GM21360 (cell line): ENCODE measurements at regions not wholly inside any gene's neighbourhood (a gene's known extent, or its start where the extent isn't known, plus 50 kb on each side); places are given as distances from the start of the nearest gene placed in this dataset.
A peak's percentile ranks its signal among the peaks of the same experiment; 100 is the strongest.
"Not testable (repeated sequence)": the region's sequence is repeated elsewhere in the genome, so short reads cannot be mapped to it uniquely, and the experiment has no call there.

Experiments
- ATAC-seq: cut with Tn5 transposase; IDR thresholded peaks from one replicate; pipeline ENCODE4 v1.9.1; 2021; ENCODE audit warnings: mild to moderate bottlenecking, moderate library complexity; ENCODE audit not compliant: unreplicated experiment

GRCh38 chr11:79515781-79516180, 75.0 kb upstream of the TENM4 start:
- no peak for ATAC-seq

- ATAC-seq, result no peak
Measured at GRCh38 chr11:79514695-79515094, 73.9 kb upstream of the TENM4 start.

GRCh38 chr11:79514290-79514689, 73.5 kb upstream of the TENM4 start:
- ATAC-seq, result no peak

DNA sequence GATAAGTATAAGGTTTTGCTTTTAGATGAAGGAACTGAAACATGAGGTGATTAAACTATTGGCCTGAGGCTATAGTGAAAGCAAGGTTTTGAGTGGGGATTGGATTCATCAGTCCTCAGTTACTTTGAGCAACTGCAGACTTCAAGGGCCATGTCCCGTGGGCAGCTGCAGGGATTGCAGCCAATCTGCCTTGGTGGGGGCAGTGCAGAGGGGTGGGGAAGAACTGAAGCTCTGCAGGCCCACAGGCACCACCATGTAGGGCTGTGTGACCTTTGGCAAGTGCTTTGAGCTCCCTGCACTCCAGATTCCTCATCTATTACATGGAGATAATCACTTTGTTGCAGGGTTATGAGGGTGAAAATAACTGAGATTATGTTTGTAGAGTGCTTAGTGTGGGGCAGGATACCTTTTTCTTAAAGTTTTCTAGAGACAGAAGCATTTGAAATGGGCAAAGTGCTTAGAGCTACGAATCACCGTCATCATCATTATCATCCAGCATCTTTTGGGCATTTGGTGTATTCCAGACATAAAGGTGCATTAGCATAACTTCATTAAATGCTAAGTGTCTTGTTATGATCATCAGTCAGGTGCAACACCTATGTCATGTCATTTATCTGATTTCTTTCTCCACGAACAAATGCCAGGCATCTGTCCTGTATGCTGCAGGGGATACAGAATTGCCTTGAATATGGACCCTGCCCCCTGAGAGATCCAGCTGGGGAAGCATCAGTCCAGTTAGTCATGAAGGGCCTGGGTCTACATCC, 72.1 kb upstream of the TENM4 start:
- ATAC-seq, result no peak

DNA sequence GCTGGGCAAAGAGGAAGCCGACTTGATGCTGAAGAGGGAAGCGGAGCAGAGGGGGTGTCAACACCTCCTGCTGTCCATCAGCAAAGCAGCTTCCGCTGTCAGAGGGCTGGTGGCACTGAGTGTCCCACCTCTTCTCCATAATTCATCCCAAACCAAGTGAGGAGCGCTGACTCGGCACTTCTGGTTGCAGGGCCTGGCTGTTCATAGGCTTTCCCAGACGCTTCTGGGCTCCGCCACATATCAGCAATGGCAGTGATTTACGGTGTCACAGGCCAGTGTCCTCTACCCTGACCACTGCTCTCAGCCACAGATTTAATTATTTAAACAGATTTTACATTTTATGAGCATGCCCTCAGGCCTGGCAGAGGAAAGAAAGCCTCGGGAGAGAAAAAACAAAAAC, 70.1 kb upstream of the TENM4 start:
- no peak for ATAC-seq

GRCh38 chr11:79508461-79508860, 67.6 kb upstream of the TENM4 start:
- no peak for ATAC-seq

DNA sequence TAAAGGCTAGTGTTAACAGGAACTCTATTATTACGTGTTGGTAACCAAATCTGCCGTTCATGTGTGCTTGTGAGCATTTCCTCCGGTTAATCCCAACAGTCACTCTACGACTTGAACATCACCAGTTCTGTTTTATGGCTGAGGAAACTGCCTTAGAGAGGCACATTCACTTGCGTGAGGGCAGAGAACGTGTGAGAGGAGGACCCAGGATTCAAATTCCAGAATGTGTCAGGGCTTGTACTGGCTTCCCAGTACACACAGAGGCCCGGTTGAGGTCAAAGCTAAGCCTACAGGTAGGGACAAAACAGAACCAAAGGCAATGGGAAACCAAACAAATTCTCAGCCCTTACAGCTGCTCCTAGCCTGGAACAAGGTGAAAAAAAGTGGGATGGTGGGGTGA, 66.9 kb upstream of the TENM4 start:
- no peak for ATAC-seq

GRCh38 chr11:79506734-79507344, 66.0 kb upstream of the TENM4 start:
- ATAC-seq, result no peak

DNA sequence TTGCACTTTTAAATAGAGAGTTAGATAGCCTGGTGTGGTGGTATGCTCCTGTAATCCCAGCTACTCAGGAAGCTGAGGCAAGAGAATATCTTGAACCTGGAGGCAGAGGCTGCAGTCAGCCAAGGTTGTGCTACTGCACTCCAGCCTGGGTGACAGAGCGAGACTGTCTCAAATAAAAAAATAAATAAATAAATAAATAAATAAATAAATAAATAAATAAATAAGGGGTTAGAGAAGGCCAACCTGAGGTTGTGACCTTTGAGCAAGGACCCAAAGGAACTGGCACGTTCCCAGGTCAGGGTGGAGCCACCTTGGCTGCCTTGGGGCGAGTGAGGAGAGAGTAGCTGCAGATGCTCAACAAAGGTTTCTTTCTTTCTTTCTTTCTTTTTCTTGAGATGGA, 65.3 kb upstream of the TENM4 start:
- ATAC-seq, result no peak

DNA sequence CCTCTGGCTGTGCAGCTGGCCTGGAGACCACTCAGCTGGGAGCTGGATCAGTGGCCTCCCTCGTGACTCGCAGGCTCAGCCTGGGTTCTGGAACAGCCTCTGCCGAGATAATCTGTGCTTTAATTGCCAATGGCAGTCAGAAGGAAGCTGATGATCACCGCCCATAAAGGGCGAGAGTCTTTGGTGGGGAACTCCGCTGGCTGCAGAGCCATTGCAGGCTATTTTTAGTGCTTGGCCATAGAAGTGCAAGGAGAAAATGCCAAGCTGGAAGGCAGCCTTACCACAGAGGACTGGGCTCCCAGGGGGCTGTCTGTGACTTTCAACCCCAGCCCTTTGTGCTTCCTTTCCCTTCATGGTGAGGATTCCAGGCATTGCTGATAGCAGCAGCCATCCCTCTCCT, 62.2 kb upstream of the TENM4 start:
- ATAC-seq, result no peak

- no peak for ATAC-seq
Measured at GRCh38 chr11:79501707-79502106, 60.9 kb upstream of the TENM4 start.

DNA sequence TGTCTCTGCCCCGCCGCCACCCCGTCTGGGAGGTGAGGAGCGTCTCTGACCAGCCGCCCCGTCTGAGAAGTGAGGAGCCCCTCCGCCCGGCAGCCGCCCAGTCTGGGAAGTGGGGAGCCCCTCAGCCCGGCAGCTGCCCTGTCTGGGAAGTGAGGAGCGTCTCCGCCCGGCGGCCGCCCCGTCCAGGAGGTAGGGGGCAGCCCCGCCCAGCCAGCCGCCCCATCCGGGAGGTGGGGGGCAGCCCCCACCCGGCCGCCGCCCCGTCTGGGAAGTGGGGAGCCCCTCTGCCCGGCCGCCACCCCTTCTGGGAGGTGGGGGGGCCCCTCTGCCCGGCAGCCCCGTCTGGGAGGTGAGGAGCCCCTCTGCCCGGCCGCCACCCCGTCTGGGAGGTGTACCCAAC, 59.1 kb upstream of the TENM4 start:
- ATAC-seq, result not testable (repeated sequence)

- no peak for ATAC-seq
Measured at GRCh38 chr11:79498667-79499066, 57.8 kb upstream of the TENM4 start.

DNA sequence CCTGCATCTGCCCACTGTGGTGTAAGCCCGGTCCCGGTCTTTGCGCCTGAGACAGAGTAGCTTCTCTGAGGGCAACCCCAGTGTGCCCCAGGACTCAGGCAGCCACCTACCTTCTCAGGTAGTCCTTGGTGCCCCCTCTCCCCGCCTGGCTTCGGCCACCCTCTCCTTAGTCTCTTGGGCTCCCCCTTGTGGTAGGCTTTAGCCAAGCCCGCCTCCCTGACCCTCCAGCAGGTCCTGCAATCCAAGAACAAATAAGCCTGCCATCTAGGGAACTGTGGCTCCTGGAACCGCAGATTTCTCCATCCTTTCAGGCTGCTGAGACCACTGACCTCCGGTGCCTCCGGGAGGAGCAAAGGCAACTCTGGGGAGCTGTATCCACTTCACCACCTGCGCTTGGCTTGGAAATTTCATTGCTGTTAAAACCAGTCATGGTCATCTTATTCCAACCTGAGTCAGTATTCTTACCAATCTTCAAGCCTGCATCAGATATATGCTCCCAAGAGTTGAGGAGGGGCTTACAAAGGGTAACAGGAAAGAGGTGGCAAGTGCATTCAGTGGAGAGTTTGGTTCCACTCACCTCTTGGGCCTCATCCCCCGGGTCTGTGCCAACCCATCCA, 52.8 kb upstream of the TENM4 start:
- peak; percentile 74 for ATAC-seq

DNA sequence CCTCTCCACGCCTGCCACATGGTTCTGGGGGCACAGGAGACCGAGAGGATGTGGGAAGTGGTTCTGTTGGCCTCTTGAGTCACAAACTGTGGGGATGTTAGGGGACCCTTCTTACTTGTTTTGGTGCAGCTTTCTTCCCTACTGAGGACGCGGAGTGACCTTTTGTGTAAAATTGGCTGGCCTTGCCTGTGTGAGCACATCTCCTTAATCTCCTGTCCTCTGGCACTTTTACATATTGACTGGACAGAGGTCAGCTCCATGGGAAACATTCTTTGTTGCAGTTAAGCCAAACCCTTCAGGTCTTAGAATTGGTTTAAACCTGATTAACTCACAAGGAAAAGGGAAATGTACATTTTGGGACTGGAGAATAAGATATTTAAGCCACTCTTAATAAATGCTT, 51.2 kb upstream of the TENM4 start:
- no peak for ATAC-seq
